Body of pancreas (tissue), 4 donors: ENCODE measurements at regions not wholly inside any gene's neighbourhood (a gene's known extent, or its start where the extent isn't known, plus 50 kb on each side); places are given as distances from the start of the nearest gene placed in this dataset.

Source experiments
- ATAC-seq: fragments of 150-250 bp; one replicate; pipeline ENCODE4 v1.9.1; 2016
- DNase-seq, 4 donors: peaks; one replicate each; pipeline ENCODE4 v3.0.0-alpha.2; 2019
- H3K27ac ChIP-seq, 4 donors: fragments of 200-600 bp; sonication (generic); 1 replicate in 3 of 4; 2 replicates in 1 of 4; pipeline versions ENCODE4 v1.5.1 to v1.6.1; 2016 to 2019; ENCODE audit warnings: mild to moderate bottlenecking in 1 of 4, mixed read lengths in 1 of 4, moderate library complexity in 1 of 4
- H3K27me3 ChIP-seq, 2 donors: fragments of 200-600 bp; sonication (generic); one replicate each; pipeline ENCODE4 v1.6.0; 2016; ENCODE audit warnings: mild to moderate bottlenecking in 1 of 2
- H3K36me3 ChIP-seq, 2 donors: fragments of 200-600 bp; sonication (generic); replicated peaks in 1 of 2; 2 replicates each; pipeline ENCODE4 v1.5.1; 2016; ENCODE audit warnings: low read depth in 2 of 2; ENCODE audit not compliant: insufficient read depth in 1 of 2
- H3K4me1 ChIP-seq: fragments of 200-600 bp; sonication (generic); one replicate; pipeline ENCODE4 v1.6.0; 2016
- H3K4me3 ChIP-seq, 2 donors: fragments of 200-600 bp; sonication (generic); 1 replicate in 1 of 2; 2 replicates in 1 of 2; pipeline ENCODE4 v1.5.1; 2016 to 2019
- H3K9me3 ChIP-seq, 3 donors: fragments of 200-600 bp; sonication (generic); 1 replicate in 2 of 3; 2 replicates in 1 of 3; pipeline ENCODE4 v1.5.1; 2016
- POLR2A ChIP-seq, 3 donors: fragments of 450-650 bp; IDR thresholded peaks; one replicate each; pipeline ENCODE4 v1.6.1; 2016; ENCODE audit warnings: antibody characterized with exemption in 3 of 3, mild to moderate bottlenecking in 2 of 3
- WGBS, 2 donors: methylation state at CpG; one replicate each; pipeline ENCODE4 v1.1.5; 2017; 5-methylcytosine and 5-hydroxymethylcytosine counted together
- intact Hi-C: fragments of 100-400 bp; cut with DNase I; formaldehyde crosslinking; loops from one replicate; pipeline ENCODE4 v1.15.1; 2023
- TF ChIP-seq, protein P1 (sequence below), 7 experiments: fragments of 450-650 bp in 4 of 7; fragments of 200-600 bp in 3 of 7; sonication (generic) in 3 of 7; IDR thresholded peaks; one replicate each; pipeline ENCODE4 v1.5.1; 2016 to 2019; ENCODE audit warnings: antibody characterized with exemption in 7 of 7

DNA sequence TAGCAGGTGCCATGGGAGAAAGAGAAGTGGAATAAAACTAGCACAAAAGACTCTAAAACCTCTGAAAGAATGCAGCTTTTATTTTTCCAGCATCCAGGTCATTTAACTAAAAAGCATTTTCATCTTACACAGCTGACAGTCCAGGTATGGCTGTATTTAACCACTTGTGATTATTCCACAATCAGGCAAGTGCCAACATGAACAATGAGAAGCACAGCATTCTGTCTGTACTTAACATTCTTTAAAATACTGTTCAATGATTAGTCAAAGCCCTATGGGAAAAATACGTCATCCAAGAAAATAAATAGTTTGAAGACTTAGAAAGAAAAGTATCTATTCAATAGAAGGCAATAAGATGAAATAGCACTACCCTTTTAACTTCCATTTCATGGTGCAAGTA lies 246.9 kb downstream of the LIG4 start:
- no peak for ATAC-seq
- TF ChIP-seq, protein P1, sequence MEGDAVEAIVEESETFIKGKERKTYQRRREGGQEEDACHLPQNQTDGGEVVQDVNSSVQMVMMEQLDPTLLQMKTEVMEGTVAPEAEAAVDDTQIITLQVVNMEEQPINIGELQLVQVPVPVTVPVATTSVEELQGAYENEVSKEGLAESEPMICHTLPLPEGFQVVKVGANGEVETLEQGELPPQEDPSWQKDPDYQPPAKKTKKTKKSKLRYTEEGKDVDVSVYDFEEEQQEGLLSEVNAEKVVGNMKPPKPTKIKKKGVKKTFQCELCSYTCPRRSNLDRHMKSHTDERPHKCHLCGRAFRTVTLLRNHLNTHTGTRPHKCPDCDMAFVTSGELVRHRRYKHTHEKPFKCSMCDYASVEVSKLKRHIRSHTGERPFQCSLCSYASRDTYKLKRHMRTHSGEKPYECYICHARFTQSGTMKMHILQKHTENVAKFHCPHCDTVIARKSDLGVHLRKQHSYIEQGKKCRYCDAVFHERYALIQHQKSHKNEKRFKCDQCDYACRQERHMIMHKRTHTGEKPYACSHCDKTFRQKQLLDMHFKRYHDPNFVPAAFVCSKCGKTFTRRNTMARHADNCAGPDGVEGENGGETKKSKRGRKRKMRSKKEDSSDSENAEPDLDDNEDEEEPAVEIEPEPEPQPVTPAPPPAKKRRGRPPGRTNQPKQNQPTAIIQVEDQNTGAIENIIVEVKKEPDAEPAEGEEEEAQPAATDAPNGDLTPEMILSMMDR (IDR thresholded peaks at IDR 0.05), result no peak
- TF ChIP-seq POLR2A (IDR thresholded peaks at IDR 0.05), result no peak

DNA sequence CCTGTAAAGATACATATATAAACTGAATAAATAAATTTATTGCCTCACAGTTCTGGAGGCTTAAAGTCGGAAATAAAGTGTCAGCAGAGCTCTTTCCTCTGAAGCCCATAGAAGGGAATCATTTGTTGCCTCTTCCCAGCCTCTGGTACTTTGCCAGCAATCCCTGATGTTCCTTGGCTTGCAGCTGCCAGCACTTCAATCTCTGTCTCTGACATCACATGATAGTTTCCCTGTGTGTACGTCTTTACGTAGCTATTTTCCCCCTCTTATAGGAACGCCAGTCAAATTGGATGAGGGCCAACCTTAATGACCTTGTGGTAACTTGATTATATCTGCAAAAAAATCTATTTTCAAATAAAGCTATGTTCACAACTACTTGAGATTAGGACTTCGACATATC lies 250.9 kb downstream of the LIG4 start:
- TF ChIP-seq, protein P1 (IDR thresholded peaks at IDR 0.05), result no peak
- Histone ChIP-seq H3K4me3 (no peak overlapping the region), H3K27ac (no peak overlapping the region), H3K4me1 (peaks cover 4% of the 10 kb centered on the region), H3K27me3 (no peaks in the 10 kb centered on the region), H3K36me3 (no peaks in the 10 kb centered on the region), H3K9me3 (no peaks in the 10 kb centered on the region)
- ATAC-seq (no peak), DNase-seq (no peak)
- WGBS, 2 donors, result 18 to 27% methylated on average over 5 of the region's 5 CpGs
- intact Hi-C loops, result no loop called here

More for the DNA sequence above, 246.9 kb downstream of the LIG4 start:
- WGBS, 2 donors, result 45 to 56% methylated on average over 1 of the region's 1 CpG
- no peak for DNase-seq
- Histone ChIP-seq H3K4me1 (no peaks in the 10 kb centered on the region), H3K27ac (no peak overlapping the region), H3K4me3 (no peak overlapping the region), H3K9me3 (no peaks in the 10 kb centered on the region), H3K36me3 (no peaks in the 10 kb centered on the region), H3K27me3 (no peaks in the 10 kb centered on the region)
- intact Hi-C loops, result no loop called here

DNA sequence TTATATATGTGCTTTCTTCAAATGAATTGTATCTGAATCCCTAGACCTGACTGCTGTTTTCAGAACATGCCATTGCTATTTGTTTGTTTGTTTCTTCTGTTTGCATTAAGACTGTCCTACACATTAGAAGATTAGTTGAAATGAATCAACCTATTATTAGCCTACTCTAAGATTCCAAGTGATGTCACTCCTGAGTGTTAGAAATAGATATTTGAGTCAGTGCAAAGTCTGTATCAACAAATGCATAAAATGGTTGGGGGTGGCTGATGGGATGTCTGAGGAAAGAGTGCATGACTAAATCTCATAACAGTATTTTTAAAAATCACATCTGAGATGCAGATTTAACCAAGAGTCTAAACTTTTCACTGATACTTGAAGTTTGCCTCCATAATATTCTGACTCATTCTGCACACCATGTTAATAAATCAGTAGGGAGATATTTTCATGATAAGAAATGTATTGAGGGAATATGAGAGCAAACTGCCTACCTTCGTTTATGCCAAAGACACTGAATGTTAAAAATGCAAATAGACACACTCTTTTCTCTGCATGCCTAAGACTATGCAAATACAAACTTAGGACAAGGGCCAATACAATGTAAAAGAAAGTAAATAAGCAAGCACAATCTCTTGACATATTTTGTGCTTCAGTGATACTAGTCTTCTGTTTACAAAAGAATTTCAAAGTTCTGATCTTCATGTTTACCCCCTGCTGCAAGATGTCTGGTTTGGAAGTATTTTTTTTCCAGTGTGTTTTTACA lies 253.3 kb downstream of the LIG4 start:
- Histone ChIP-seq H3K4me3 (no peak overlapping the region), H3K27me3 (no peaks in the 10 kb centered on the region), H3K9me3 (no peaks in the 10 kb centered on the region), H3K36me3 (no peaks in the 10 kb centered on the region), H3K4me1 (peaks cover 4% of the 10 kb centered on the region), H3K27ac (no peak overlapping the region)
- no peak for ATAC-seq
- WGBS, 2 donors, result 7 to 10% methylated on average over 1 of the region's 1 CpG
- no peak for TF ChIP-seq POLR2A (IDR thresholded peaks at IDR 0.05)
- TF ChIP-seq, protein P1 (IDR thresholded peaks at IDR 0.05), result no peak
- intact Hi-C loops, result no loop called here
- DNase-seq, result no peak

DNA sequence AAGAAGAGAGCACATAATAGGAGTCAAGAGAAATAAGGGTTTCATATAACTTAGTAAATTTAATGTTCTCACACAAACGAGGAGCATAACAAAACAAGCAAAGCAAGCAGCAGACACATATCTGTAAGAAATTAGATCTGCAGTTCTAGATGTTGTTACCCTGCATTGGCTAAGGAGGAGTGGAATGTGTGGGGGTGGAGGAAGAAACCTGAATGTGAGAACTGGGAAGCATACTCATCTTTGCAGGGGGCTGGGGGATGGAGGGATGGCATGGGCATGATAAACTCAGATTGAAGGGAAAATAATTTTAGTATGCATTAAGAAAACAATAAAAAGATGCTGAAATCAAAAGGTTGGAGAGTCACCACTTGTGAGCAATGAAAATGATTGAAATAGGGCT lies 255.0 kb downstream of the LIG4 start:
- Histone ChIP-seq H3K4me1 (peaks cover 4% of the 10 kb centered on the region), H3K9me3 (no peaks in the 10 kb centered on the region), H3K4me3 (no peak overlapping the region), H3K27me3 (no peaks in the 10 kb centered on the region), H3K27ac (no peak overlapping the region), H3K36me3 (no peaks in the 10 kb centered on the region)
- intact Hi-C loops, result no loop called here
- TF ChIP-seq, protein P1 (IDR thresholded peaks at IDR 0.05), result no peak
- TF ChIP-seq POLR2A (IDR thresholded peaks at IDR 0.05), result no peak
- 45 to 50% methylated on average over 1 of the region's 1 CpG for WGBS, 2 donors
- DNase-seq (no peak), ATAC-seq (no peak)

GRCh38 chr13:107956889-107957288 lies 258.4 kb downstream of the LIG4 start:
- Histone ChIP-seq H3K4me1 (no peaks in the 10 kb centered on the region), H3K9me3 (no peaks in the 10 kb centered on the region), H3K4me3 (no peak overlapping the region), H3K36me3 (no peaks in the 10 kb centered on the region), H3K27ac (no peak overlapping the region), H3K27me3 (no peaks in the 10 kb centered on the region)
- TF ChIP-seq, protein P1 (IDR thresholded peaks at IDR 0.05), result no peak
- no peak for TF ChIP-seq POLR2A (IDR thresholded peaks at IDR 0.05)
- 79 to 84% methylated on average over 3 of the region's 3 CpGs for WGBS, 2 donors
- DNase-seq (no peak), ATAC-seq (no peak)
- intact Hi-C loops, result no loop called here
